Esophagus squamous epithelium (tissue), 4 donors: ENCODE measurements at regions not wholly inside any gene's neighbourhood (a gene's known extent, or its start where the extent isn't known, plus 50 kb on each side); places are given as distances from the start of the nearest gene placed in this dataset.

Experiments
- POLR2A ChIP-seq, 4 donors: fragments of 450-650 bp; IDR thresholded peaks; one replicate each; pipeline ENCODE4 v1.6.1; 2017; ENCODE audit warnings: antibody characterized with exemption in 4 of 4, mild to moderate bottlenecking in 4 of 4, moderate library complexity in 3 of 4
- TF ChIP-seq, protein P1 (sequence below), 6 experiments: fragments of 450-650 bp in 4 of 6; fragments of 200-600 bp in 2 of 6; sonication (generic) in 2 of 6; IDR thresholded peaks; one replicate each; pipeline ENCODE4 v1.5.1; 2016 to 2019; ENCODE audit warnings: antibody characterized with exemption in 6 of 6, mild to moderate bottlenecking in 4 of 6, moderate library complexity in 4 of 6

DNA sequence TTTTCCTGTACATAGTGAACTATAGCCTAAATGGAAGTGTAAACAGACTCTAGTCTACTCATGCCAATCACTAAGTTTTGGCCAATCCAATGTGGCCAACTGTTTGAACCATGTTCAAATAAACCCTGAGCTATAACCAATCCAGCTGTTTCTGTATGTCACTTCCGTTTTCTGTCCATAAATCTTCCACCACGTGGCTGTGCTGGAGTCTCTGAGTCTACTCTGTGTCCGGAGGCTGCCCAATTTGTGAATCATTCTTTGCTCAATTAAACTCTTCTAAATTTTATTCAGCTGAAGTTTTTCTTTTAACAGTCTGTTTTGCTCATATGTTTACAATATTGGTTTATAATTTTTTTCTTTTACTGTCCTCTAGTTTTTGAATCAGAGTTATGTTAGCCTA lies 112.3 kb upstream of the BANK1 start:
- TF ChIP-seq, protein P1, sequence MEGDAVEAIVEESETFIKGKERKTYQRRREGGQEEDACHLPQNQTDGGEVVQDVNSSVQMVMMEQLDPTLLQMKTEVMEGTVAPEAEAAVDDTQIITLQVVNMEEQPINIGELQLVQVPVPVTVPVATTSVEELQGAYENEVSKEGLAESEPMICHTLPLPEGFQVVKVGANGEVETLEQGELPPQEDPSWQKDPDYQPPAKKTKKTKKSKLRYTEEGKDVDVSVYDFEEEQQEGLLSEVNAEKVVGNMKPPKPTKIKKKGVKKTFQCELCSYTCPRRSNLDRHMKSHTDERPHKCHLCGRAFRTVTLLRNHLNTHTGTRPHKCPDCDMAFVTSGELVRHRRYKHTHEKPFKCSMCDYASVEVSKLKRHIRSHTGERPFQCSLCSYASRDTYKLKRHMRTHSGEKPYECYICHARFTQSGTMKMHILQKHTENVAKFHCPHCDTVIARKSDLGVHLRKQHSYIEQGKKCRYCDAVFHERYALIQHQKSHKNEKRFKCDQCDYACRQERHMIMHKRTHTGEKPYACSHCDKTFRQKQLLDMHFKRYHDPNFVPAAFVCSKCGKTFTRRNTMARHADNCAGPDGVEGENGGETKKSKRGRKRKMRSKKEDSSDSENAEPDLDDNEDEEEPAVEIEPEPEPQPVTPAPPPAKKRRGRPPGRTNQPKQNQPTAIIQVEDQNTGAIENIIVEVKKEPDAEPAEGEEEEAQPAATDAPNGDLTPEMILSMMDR (IDR thresholded peaks at IDR 0.05), result no peak
- TF ChIP-seq POLR2A (IDR thresholded peaks at IDR 0.05), result no peak
